ENCODE measurements at regions not wholly inside any gene's neighbourhood (a gene's known extent, or its start where the extent isn't known, plus 50 kb on each side); places are given as distances from the start of the nearest gene placed in this dataset.
"Not testable (repeated sequence)": the region's sequence is repeated elsewhere in the genome, so short reads cannot be mapped to it uniquely, and the experiment has no call there.

- FAIRE-seq (no peak), DNase-seq (no peak)
- H3K27ac ChIP-seq (ENCODE audit: low read depth in 2 of 2, low read length in 2 of 2): no peak overlapping the region
- intact Hi-C loops (cut with DNase I): no loop called here
- no peak for TF ChIP-seq CTCF (IDR thresholded peaks at IDR 0.05; ENCODE audit: borderline replicate concordance, extremely low read depth, insufficient read depth)
- no peak overlapping the region for H3K4me3 ChIP-seq (ENCODE audit: low read length in 3 of 3)
- no peaks in the 10 kb centered on the region for H3K27me3 ChIP-seq (ENCODE audit: control insufficient read depth, insufficient read depth, low read length)
- H3K9me3 ChIP-seq (ENCODE audit: control insufficient read depth in 2 of 3, insufficient read depth in 1 of 3, low read length in 3 of 3): no peaks in the 10 kb centered on the region
- no peaks in the 10 kb centered on the region for H3K36me3 ChIP-seq (ENCODE audit: control insufficient read depth in 2 of 3, insufficient read depth in 3 of 3, low read length in 3 of 3)
- no peaks in the 10 kb centered on the region for H3K4me1 ChIP-seq (ENCODE audit: control insufficient read depth in 2 of 3, insufficient read depth in 2 of 3, low read depth in 1 of 3, low read length in 3 of 3)
- H3K9ac ChIP-seq (ENCODE audit: low read length in 3 of 3): no peak overlapping the region
Measured at GRCh38 chr10:26361351-26361750, 76.8 kb upstream of the APBB1IP start.

GRCh38 chr10:26361971-26362370 is 76.2 kb upstream of the APBB1IP start:
- no peak for DNase-seq
- Histone ChIP-seq H3K27me3 (ENCODE audit: control insufficient read depth, insufficient read depth, low read length) (no peaks in the 10 kb centered on the region), H3K27ac (ENCODE audit: low read depth in 2 of 2, low read length in 2 of 2) (no peak overlapping the region), H3K36me3 (ENCODE audit: control insufficient read depth in 2 of 3, insufficient read depth in 3 of 3, low read length in 3 of 3) (no peaks in the 10 kb centered on the region), H3K4me3 (ENCODE audit: low read length in 3 of 3) (no peak overlapping the region), H3K9ac (ENCODE audit: low read length in 3 of 3) (no peak overlapping the region), H3K4me1 (ENCODE audit: control insufficient read depth in 2 of 3, insufficient read depth in 2 of 3, low read depth in 1 of 3, low read length in 3 of 3) (no peaks in the 10 kb centered on the region), H3K9me3 (ENCODE audit: control insufficient read depth in 2 of 3, insufficient read depth in 1 of 3, low read length in 3 of 3) (no peaks in the 10 kb centered on the region)
- intact Hi-C loops (cut with DNase I): no loop called here
- no peak for FAIRE-seq
- no peak for TF ChIP-seq CTCF (IDR thresholded peaks at IDR 0.05; ENCODE audit: borderline replicate concordance, extremely low read depth, insufficient read depth)

GRCh38 chr10:26365681-26366358 is 72.3 kb upstream of the APBB1IP start:
- intact Hi-C loops (cut with DNase I): no loop called here
- Histone ChIP-seq H3K4me1 (ENCODE audit: control insufficient read depth in 2 of 3, insufficient read depth in 2 of 3, low read depth in 1 of 3, low read length in 3 of 3) (no peaks in the 10 kb centered on the region), H3K4me3 (ENCODE audit: low read length in 3 of 3) (no peak overlapping the region), H3K9ac (ENCODE audit: low read length in 3 of 3) (no peak overlapping the region), H3K9me3 (ENCODE audit: control insufficient read depth in 2 of 3, insufficient read depth in 1 of 3, low read length in 3 of 3) (no peaks in the 10 kb centered on the region), H3K27me3 (ENCODE audit: control insufficient read depth, insufficient read depth, low read length) (no peaks in the 10 kb centered on the region), H3K27ac (ENCODE audit: low read depth in 2 of 2, low read length in 2 of 2) (no peak overlapping the region), H3K36me3 (ENCODE audit: control insufficient read depth in 2 of 3, insufficient read depth in 3 of 3, low read length in 3 of 3) (no peaks in the 10 kb centered on the region)
- no peak for TF ChIP-seq CTCF (IDR thresholded peaks at IDR 0.05; ENCODE audit: borderline replicate concordance, extremely low read depth, insufficient read depth)
- DNase-seq (no peak), FAIRE-seq (no peak)

- FAIRE-seq; H3K4me3 ChIP-seq (ENCODE audit: low read length in 3 of 3); H3K9me3 ChIP-seq (ENCODE audit: control insufficient read depth in 2 of 3, insufficient read depth in 1 of 3, low read length in 3 of 3); H3K36me3 ChIP-seq (ENCODE audit: control insufficient read depth in 2 of 3, insufficient read depth in 3 of 3, low read length in 3 of 3); H3K9ac ChIP-seq (ENCODE audit: low read length in 3 of 3); H3K27ac ChIP-seq (ENCODE audit: low read depth in 2 of 2, low read length in 2 of 2); H3K27me3 ChIP-seq (ENCODE audit: control insufficient read depth, insufficient read depth, low read length); DNase-seq; intact Hi-C loops (cut with DNase I); H3K4me1 ChIP-seq (ENCODE audit: control insufficient read depth in 2 of 3, insufficient read depth in 2 of 3, low read depth in 1 of 3, low read length in 3 of 3): not testable (repeated sequence)
Measured at GRCh38 chr10:26367035-26367434, 71.1 kb upstream of the APBB1IP start.
